ENCODE measurements at regions not wholly inside any gene's neighbourhood (a gene's known extent, or its start where the extent isn't known, plus 50 kb on each side); places are given as distances from the start of the nearest gene placed in this dataset.
"Not testable (repeated sequence)": the region's sequence is repeated elsewhere in the genome, so short reads cannot be mapped to it uniquely, and the experiment has no call there.

DNA sequence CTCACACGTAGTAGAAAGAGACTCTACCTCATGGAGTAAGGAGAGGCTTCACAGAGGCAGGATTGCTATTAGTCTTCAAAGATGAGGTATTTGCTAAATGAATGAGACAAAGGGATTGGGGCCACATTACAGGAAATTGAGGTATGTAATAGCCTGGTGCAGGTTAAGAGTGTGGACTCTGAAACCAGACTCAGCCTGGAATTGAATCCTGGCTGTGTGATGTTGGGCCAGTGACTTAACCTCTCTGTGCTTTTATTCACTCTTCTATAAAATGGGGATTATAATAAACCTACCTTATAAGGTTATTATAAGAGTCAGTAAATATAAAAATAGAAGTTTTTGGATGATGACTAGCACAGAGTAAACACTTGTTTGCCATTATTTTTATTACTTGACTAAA, 64.7 kb upstream of the ATRNL1 start:
- DNase-seq (ENCODE audit: low spot score): no peak

DNA sequence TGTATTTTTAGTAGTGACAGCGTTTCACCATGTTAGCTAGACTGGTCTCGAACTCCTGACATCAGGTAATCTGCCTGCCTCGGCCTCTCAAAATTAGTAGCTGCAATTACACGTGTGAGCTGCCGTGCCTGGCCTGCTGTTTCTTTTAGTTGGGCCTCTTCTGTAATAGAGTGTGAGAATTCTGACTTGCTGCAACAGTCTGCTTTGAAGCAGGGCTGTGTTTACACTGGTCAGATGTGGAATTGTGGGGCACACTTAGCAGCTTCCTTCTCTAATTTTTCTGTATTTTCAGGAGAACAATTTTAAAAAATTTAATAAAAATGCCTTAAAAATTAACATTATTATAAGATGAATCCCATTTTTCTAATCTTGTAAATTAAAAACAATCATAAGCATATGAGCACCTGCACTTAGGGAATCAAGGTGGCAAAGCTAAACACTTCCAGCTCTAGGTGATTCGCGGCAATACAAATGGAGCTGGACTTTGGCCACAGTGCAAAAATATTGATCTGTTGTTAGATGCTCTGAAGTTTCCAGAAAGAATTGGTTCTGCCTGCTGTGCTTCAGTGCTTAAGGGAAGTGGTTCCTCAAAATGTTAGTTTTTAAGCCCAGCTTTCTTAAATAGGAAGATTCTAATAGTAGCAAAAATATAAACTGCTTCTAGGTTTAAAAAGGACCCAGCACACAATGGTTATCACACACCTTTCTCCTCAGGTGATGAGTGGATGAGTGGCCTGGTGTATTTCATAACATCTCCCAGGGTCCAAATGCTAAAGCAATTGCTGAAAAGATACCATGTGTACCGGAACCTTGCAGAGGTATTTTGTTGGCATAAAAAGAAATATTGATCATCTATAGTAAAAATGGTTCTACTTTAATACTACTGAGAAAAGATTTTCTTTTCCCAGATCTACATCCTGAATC, 63.5 kb upstream of the ATRNL1 start:
- peak; percentile 67 for DNase-seq (ENCODE audit: low spot score)

DNA sequence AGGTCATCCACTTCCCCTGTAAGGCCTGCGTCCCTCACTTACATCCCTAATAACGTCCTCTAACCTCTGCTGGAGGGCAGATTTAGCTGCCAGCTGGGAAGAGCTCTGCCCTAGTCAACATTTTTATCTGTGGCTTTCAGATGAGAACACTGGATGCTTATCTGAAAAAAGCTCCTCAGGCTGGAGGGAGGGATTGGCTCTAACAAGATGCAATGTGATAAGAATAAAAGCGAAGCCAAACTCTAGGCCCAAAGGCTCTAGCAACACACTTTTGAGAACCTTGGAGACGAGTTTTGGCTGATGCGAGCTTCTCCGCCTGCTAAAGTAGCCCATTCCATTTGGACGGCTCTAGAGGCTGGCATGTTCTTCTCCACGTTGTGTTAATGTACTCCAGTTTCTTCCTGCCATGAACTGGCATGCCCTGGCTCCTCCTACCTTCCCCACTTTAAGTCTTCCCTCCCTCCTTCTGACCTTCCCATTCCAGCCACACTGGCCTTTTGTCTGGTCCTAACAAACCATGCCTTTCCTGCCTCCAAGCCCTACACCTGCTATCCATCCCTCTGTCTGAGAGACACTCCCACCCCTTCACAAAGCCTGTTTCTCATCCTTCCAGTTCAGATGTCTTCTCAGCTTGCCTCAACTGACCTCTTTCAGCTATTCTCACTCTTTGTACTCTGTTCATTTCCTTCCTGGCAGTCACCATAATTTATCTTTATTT, 62.5 kb upstream of the ATRNL1 start:
- DNase-seq (ENCODE audit: low spot score): no peak

DNA sequence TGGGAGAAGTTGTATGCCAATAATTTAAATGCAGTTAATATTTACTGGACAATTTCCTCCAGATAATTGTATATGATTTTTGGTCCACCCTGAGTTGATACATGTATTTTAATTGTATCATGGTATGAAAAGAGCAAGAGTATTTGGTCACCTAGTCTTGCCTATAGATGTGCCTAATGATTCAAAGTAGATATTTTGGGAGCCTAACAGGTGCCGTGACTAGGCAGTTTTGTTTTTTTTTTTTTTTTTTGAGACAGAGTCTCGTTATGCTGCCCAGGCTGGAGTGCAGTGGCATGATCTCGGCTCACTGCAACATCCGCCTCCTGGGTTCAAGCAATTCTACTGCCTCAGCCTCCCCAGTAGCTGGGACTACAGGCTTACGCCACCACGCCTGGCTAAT, 59.3 kb upstream of the ATRNL1 start:
- DNase-seq (ENCODE audit: low spot score): no peak

DNA sequence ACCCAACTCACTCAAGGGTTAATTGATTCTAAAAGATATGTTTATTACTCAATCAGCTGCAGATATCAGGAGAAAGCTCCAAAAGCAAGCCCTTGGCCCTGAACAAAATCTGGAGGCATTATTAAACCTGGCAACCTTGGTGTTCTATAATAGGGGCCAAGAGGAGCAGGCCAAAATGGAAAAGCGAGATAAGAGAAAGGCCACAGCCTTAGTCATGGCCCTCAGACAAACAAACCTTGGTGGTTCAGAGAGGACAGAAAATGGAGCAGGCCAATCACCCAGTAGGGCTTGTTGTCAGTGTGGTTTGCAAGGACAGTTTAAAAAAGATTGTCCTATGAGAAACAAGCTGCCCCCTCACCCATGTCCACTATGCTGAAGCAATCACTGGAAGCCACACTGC, 53.4 kb upstream of the ATRNL1 start:
- not testable (repeated sequence) for DNase-seq (ENCODE audit: low spot score)

Measured in mucosa of gallbladder (tissue), 1 donor.